Right lobe of liver (tissue), 4 donors: ENCODE measurements at regions not wholly inside any gene's neighbourhood (a gene's known extent, or its start where the extent isn't known, plus 50 kb on each side); places are given as distances from the start of the nearest gene placed in this dataset.

ENCODE experiments used
- CTCF ChIP-seq, 4 donors: fragments of 200-600 bp in 3 of 4; fragments of 450-650 bp in 1 of 4; IDR thresholded peaks; one replicate each; pipeline versions ENCODE4 v1.5.1 to v1.8.0; 2016 to 2022; ENCODE audit warnings: antibody characterized with exemption in 4 of 4, mild to moderate bottlenecking in 2 of 4
- POLR2A ChIP-seq: fragments of 450-650 bp; IDR thresholded peaks from one replicate; pipeline ENCODE4 v1.6.1; 2017; ENCODE audit warnings: antibody characterized with exemption, mild to moderate bottlenecking
- donor health status: DM: no; HTN: no; CAD: no.
- donor health status: DM: no; HTN: no; CAD: no.
- donor health status: DM: no; HTN: yes; CAD: no.

- no peak for TF ChIP-seq POLR2A
- no peak for TF ChIP-seq CTCF (IDR thresholded peaks at IDR 0.05)
These were observed 65.8 kb downstream of the RMI2 start for GRCh38 chr16:11411059-11411550.
